A673 (cell line): ENCODE measurements at regions not wholly inside any gene's neighbourhood (a gene's known extent, or its start where the extent isn't known, plus 50 kb on each side); places are given as distances from the start of the nearest gene placed in this dataset.

Source experiments
- EZH2 ChIP-seq: fragments of 200-600 bp; sonication (generic); IDR thresholded peaks from 2 replicates; pipeline ENCODE4 v1.6.1; 2017; ENCODE audit warnings: borderline replicate concordance, low read depth, mild to moderate bottlenecking, mixed read lengths, antibody characterized with exemption, low read length; ENCODE audit not compliant: poor library complexity, severe bottlenecking
- TF ChIP-seq, protein P1 (sequence below): fragments of 300-800, 200-600 bp; sonication (generic); conservative IDR thresholded peaks from 2 replicates; pipeline ENCODE4 v1.5.1; 2017; ENCODE audit warnings: low read depth, mild to moderate bottlenecking, antibody characterized with exemption, low read length, moderate library complexity, mixed read lengths

DNA sequence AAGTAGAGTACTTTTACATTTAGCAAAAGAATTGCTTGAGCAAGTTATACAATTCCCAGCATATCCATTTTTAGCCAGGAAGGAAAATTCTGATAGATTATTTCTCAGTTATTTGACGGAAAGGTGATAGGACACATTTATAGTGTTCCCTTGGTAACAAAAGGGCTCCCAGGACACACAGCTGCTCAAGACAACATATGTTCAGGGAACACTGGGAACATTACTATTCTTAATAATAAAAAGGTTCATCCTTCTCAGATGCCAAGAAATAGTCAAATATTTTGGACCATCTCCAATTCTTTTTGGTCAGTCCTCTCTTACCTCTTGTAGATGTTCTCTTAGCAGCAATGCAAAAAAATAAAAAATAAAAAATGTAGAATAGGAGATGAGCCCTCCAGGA lies 66.8 kb upstream of the SMAD1 start:
- no peak for TF ChIP-seq EZH2
- TF ChIP-seq, protein P1, sequence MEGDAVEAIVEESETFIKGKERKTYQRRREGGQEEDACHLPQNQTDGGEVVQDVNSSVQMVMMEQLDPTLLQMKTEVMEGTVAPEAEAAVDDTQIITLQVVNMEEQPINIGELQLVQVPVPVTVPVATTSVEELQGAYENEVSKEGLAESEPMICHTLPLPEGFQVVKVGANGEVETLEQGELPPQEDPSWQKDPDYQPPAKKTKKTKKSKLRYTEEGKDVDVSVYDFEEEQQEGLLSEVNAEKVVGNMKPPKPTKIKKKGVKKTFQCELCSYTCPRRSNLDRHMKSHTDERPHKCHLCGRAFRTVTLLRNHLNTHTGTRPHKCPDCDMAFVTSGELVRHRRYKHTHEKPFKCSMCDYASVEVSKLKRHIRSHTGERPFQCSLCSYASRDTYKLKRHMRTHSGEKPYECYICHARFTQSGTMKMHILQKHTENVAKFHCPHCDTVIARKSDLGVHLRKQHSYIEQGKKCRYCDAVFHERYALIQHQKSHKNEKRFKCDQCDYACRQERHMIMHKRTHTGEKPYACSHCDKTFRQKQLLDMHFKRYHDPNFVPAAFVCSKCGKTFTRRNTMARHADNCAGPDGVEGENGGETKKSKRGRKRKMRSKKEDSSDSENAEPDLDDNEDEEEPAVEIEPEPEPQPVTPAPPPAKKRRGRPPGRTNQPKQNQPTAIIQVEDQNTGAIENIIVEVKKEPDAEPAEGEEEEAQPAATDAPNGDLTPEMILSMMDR: no peak
